ENCODE measurements at regions not wholly inside any gene's neighbourhood (a gene's known extent, or its start where the extent isn't known, plus 50 kb on each side); places are given as distances from the start of the nearest gene placed in this dataset.

DNA sequence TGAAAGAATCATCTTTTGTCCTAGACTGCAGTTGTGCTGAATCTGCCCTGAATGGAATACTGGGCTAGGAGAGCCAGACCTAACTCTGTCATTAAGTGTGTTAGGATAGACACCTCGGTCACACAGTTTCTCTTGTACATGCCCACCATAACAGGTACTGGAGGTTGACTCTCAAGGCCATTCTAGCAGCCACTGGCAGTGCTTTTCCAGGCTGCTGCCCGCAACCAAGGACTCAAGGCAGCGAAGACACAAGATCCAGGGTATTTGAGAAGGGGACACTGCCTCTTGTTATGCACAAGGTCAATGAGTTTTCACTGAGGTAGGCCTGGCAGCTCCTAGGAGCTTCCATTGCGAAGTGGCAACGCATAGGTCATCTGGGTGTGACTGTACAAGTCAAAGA lies 70.6 kb upstream of the ZNF746 start:
- H3K9me3 ChIP-seq, result peaks cover 27% of the 10 kb centered on the region
- no peak overlapping the region for H3K27ac ChIP-seq
- ATAC-seq (ENCODE audit: insufficient number of reproducible peaks, low FRiP score, low read depth), result no peak

DNA sequence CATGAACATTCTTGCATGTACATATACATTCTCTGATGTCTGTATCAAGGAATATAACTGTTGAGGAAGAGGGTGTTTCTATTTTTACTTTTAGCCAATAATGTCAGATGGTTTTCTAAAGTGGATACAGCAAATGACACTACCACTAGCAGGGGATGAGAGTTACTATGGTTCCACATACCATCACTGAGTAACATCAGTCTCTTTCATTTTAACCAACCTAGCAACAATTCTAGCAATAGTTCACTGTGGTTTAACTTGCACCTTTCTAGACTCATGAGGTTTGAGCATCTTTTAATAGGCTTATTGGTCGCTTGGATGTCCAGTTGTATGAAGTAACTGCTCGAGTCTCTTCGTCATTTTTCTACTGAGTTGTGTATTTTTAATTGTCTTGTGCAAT lies 68.5 kb upstream of the ZNF746 start:
- H3K4me3 ChIP-seq, result no peak overlapping the region
- no peaks in the 10 kb centered on the region for H3K4me1 ChIP-seq (ENCODE audit: control insufficient read depth in 1 of 2, low read depth in 2 of 2)
- TF ChIP-seq, protein P1, sequence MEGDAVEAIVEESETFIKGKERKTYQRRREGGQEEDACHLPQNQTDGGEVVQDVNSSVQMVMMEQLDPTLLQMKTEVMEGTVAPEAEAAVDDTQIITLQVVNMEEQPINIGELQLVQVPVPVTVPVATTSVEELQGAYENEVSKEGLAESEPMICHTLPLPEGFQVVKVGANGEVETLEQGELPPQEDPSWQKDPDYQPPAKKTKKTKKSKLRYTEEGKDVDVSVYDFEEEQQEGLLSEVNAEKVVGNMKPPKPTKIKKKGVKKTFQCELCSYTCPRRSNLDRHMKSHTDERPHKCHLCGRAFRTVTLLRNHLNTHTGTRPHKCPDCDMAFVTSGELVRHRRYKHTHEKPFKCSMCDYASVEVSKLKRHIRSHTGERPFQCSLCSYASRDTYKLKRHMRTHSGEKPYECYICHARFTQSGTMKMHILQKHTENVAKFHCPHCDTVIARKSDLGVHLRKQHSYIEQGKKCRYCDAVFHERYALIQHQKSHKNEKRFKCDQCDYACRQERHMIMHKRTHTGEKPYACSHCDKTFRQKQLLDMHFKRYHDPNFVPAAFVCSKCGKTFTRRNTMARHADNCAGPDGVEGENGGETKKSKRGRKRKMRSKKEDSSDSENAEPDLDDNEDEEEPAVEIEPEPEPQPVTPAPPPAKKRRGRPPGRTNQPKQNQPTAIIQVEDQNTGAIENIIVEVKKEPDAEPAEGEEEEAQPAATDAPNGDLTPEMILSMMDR (IDR thresholded peaks at IDR 0.05), result no peak
- H3K27me3 ChIP-seq (replicated peaks; ENCODE audit: insufficient read depth), result no peaks in the 10 kb centered on the region
- ATAC-seq (ENCODE audit: insufficient number of reproducible peaks, low FRiP score, low read depth) (no peak), DNase-seq (ENCODE audit: low spot score) (no peak)
- peaks cover 24% of the 10 kb centered on the region for H3K9me3 ChIP-seq
- H3K36me3 ChIP-seq, result peaks cover 8% of the 10 kb centered on the region
- H3K27ac ChIP-seq, result no peak overlapping the region

More for the DNA sequence above, 70.6 kb upstream of the ZNF746 start:
- Histone ChIP-seq H3K4me1 (ENCODE audit: control insufficient read depth in 1 of 2, low read depth in 2 of 2) (no peaks in the 10 kb centered on the region), H3K4me3 (no peak overlapping the region), H3K27me3 (replicated peaks; ENCODE audit: insufficient read depth) (no peaks in the 10 kb centered on the region), H3K36me3 (peaks cover 8% of the 10 kb centered on the region)
- TF ChIP-seq, protein P1 (IDR thresholded peaks at IDR 0.05), result no peak
- no peak for DNase-seq (ENCODE audit: low spot score)

DNA sequence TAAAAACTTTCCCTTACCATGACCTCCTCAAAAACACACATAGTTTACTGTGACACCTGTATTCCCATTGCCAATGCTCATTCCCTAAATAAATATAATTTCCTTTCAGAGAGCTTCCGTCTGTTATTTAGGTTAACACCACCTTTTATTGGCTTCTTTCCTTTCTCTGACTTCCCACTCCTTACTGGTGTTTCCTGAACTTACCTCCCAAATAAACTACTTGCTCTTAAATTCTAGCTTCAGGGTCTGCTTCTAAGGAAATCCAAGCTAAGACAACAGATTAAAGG lies 67.4 kb upstream of the ZNF746 start:
- H3K36me3 ChIP-seq, result peaks cover 8% of the 10 kb centered on the region

DNA sequence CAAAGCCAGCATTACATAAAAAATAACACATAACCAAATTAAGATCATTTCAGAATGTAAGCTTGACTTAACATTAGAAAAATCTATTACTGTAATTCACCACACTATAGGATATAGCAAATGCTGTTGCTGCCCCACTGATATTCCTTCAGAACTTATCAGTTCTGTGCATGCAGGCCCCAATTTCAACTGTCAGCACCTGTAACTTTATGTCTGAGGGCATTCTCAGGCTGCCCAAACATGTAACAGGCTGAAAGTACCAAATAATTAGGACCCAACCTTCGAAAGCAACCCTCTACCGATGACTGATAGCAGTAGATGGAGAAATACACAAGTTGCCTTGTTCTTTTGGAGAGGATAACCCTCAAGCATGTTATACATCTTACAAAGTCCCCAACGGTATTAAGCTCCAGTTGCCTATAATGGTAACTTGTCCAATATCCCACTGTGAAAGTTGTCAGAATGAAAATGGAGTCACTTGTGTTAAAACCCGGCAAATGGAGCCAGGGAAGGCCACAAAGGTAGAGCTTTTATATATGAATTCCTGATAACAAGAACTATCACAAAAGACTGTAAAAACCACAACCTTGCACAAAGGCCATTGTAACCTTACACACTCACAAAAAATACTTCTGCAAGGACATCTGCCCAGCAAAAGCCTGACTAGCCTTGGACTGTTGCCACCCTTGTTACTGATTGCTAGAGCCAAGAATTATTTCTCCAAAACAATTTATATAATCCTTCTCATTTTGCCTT lies 66.9 kb upstream of the ZNF746 start:
- ATAC-seq (ENCODE audit: insufficient number of reproducible peaks, low FRiP score, low read depth) (no peak), DNase-seq (ENCODE audit: low spot score) (no peak)
- no peak overlapping the region for H3K4me3 ChIP-seq

More for the DNA sequence above, 67.4 kb upstream of the ZNF746 start:
- Histone ChIP-seq H3K27me3 (replicated peaks; ENCODE audit: insufficient read depth) (no peaks in the 10 kb centered on the region), H3K9me3 (peaks cover 21% of the 10 kb centered on the region), H3K4me1 (ENCODE audit: control insufficient read depth in 1 of 2, low read depth in 2 of 2) (no peaks in the 10 kb centered on the region), H3K27ac (no peak overlapping the region), H3K4me3 (no peak overlapping the region)
- DNase-seq (ENCODE audit: low spot score) (no peak), ATAC-seq (ENCODE audit: insufficient number of reproducible peaks, low FRiP score, low read depth) (no peak)
- TF ChIP-seq, protein P1 (IDR thresholded peaks at IDR 0.05), result no peak

DNA sequence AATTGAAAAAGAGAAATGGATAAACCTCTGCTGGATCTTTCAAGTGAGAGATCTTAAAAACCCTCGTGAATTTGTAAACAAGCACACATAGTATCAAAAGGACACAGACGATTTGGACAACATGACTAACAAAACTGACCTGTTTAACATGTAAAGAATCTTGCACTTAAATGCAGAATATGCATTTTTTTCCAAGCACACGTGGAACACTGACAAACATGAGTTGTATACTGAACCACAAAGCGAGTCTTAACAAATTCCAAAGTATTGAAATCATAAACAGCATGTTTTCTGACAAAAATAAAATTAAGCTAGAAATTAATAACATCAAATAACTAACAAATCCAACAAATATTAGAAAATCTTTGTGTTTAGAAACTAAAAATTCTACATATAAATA lies 65.0 kb upstream of the ZNF746 start:
- ATAC-seq (ENCODE audit: insufficient number of reproducible peaks, low FRiP score, low read depth), result no peak
- Histone ChIP-seq H3K9me3 (peaks cover 10% of the 10 kb centered on the region), H3K4me3 (no peak overlapping the region), H3K27ac (no peak overlapping the region), H3K27me3 (replicated peaks; ENCODE audit: insufficient read depth) (no peaks in the 10 kb centered on the region), H3K36me3 (peaks cover 8% of the 10 kb centered on the region), H3K4me1 (ENCODE audit: control insufficient read depth in 1 of 2, low read depth in 2 of 2) (no peaks in the 10 kb centered on the region)
- no peak for DNase-seq (ENCODE audit: low spot score)
- TF ChIP-seq, protein P1 (IDR thresholded peaks at IDR 0.05), result no peak

More for the DNA sequence above, 66.9 kb upstream of the ZNF746 start:
- no peak overlapping the region for H3K27ac ChIP-seq
- no peaks in the 10 kb centered on the region for H3K4me1 ChIP-seq (ENCODE audit: control insufficient read depth in 1 of 2, low read depth in 2 of 2)
- TF ChIP-seq, protein P1 (IDR thresholded peaks at IDR 0.05), result no peak
- peaks cover 15% of the 10 kb centered on the region for H3K9me3 ChIP-seq
- H3K36me3 ChIP-seq, result peaks cover 8% of the 10 kb centered on the region
- no peaks in the 10 kb centered on the region for H3K27me3 ChIP-seq (replicated peaks; ENCODE audit: insufficient read depth)

Data from thoracic aorta (tissue), 2 donors.